Spleen (tissue), 11 donors: ENCODE measurements at regions not wholly inside any gene's neighbourhood (a gene's known extent, or its start where the extent isn't known, plus 50 kb on each side); places are given as distances from the start of the nearest gene placed in this dataset.

ENCODE experiments used
- DNase-seq: peaks from one replicate; pipeline ENCODE4 v3.0.0-alpha.2; 2020
- H3K27ac ChIP-seq, 8 donors: fragments of 200-600 bp; sonication (generic) in 7 of 8; 1 replicate in 4 of 8; 2 replicates in 4 of 8; pipeline versions ENCODE4 v1.5.0 to v1.8.0; 2016 to 2021; ENCODE audit warnings: inconsistent platforms in 4 of 8, mild to moderate bottlenecking in 4 of 8, moderate library complexity in 1 of 8
- H3K27me3 ChIP-seq, 7 donors: fragments of 200-600 bp; sonication (generic) in 6 of 7; replicated peaks in 1 of 7; 1 replicate in 4 of 7; 2 replicates in 3 of 7; pipeline versions ENCODE4 v1.5.0 to v1.8.0; 2016 to 2021; ENCODE audit warnings: inconsistent platforms in 3 of 7, mild to moderate bottlenecking in 1 of 7
- H3K36me3 ChIP-seq, 6 donors: fragments of 200-600 bp; sonication (generic) in 5 of 6; 1 replicate in 4 of 6; 2 replicates in 2 of 6; pipeline versions ENCODE4 v1.5.0 to v1.8.0; 2016 to 2021; ENCODE audit warnings: inconsistent platforms in 2 of 6
- H3K4me1 ChIP-seq, 6 donors: fragments of 200-600 bp; sonication (generic) in 5 of 6; 1 replicate in 3 of 6; 2 replicates in 3 of 6; pipeline versions ENCODE4 v1.5.0 to v1.8.0; 2016 to 2021; ENCODE audit warnings: inconsistent platforms in 3 of 6
- H3K4me3 ChIP-seq, 8 donors: fragments of 200-600 bp; sonication (generic) in 7 of 8; 1 replicate in 4 of 8; 2 replicates in 4 of 8; pipeline versions ENCODE4 v1.5.0 to v1.8.0; 2016 to 2021; ENCODE audit warnings: inconsistent platforms in 4 of 8, mild to moderate bottlenecking in 4 of 8, moderate library complexity in 2 of 8
- H3K9me3 ChIP-seq, 8 donors: fragments of 200-600 bp; sonication (generic) in 7 of 8; 1 replicate in 4 of 8; 2 replicates in 4 of 8; pipeline versions ENCODE4 v1.5.0 to v1.8.0; 2016 to 2021; ENCODE audit warnings: inconsistent platforms in 4 of 8
- CTCF ChIP-seq, 11 experiments: fragments of 200-600 bp in 7 of 11; fragments of 450-650 bp in 4 of 11; sonication (generic) in 4 of 11; IDR thresholded peaks in 8 of 11; conservative IDR thresholded peaks in 3 of 11; 1 replicate in 7 of 11; 2 replicates in 4 of 11; pipeline versions ENCODE4 v1.4.0 to v1.8.0; 2016 to 2021; ENCODE audit warnings: antibody characterized with exemption in 11 of 11, inconsistent platforms in 4 of 11, mild to moderate bottlenecking in 1 of 11
- POLR2A ChIP-seq, 3 donors: fragments of 450-650 bp; IDR thresholded peaks; one replicate each; pipeline ENCODE4 v1.5.1; 2017; ENCODE audit warnings: antibody characterized with exemption in 3 of 3, mild to moderate bottlenecking in 1 of 3
- POLR2AphosphoS5 ChIP-seq, 3 donors: sonication (generic); formaldehyde crosslinking; IDR thresholded peaks; one replicate each; pipeline ENCODE4 v1.5.1; 2017; ENCODE audit warnings: antibody characterized with exemption in 3 of 3
- WGBS, 5 donors: extraction: QIAGEN DNeasy Blood & Tissue Kit in 3 of 5; methylation state at CpG; one replicate each; pipeline versions ENCODE4 v1.1.5 to v1.1.7; 2013 to 2018; 5-methylcytosine and 5-hydroxymethylcytosine counted together
- intact Hi-C: fragments of 100-400 bp; cut with DNase I; formaldehyde crosslinking; loops from one replicate; pipeline ENCODE4 v1.15.0; 2023; ENCODE audit warnings: low total_unique reads
- donor health status: healthy with polysubstance abuse.
- donor health status: DM: no; HTN: no; CAD: no; lungs with moderate emphysema.
- donor health status: DM: no; HTN: no; CAD: no.
- donor health status: Bipolar disorder and iron deficiency.
- donor health status: healthy.
- donor health status: DM: no; HTN: no; CAD: no.
- donor health status: DM: yes; HTN: yes; CAD: no.

- intact Hi-C loops, result no loop called here
These were observed 286.9 kb upstream of the CLINT1 start for GRCh38 chr5:158145827-158146226.

GRCh38 chr5:158143081-158143480 is 284.1 kb upstream of the CLINT1 start:
- no peaks in the 10 kb centered on the region for H3K27me3 ChIP-seq
- H3K36me3 ChIP-seq, result no peaks in the 10 kb centered on the region
- no peak for DNase-seq
- no peak overlapping the region for H3K27ac ChIP-seq
- TF ChIP-seq POLR2AphosphoS5 (IDR thresholded peaks at IDR 0.05) (no peak), CTCF (IDR thresholded peaks at IDR 0.05 in 8 of 11, conservative IDR thresholded peaks at IDR 0.05 in 3 of 11) (no peak), POLR2A (IDR thresholded peaks at IDR 0.05) (no peak)
- no peaks in the 10 kb centered on the region for H3K9me3 ChIP-seq
- WGBS, 5 donors, result 59 to 78% (median 63%) methylated on average over 3 of the region's 3 CpGs
- no peak overlapping the region for H3K4me3 ChIP-seq
- no peaks in the 10 kb centered on the region for H3K4me1 ChIP-seq
- intact Hi-C loops, result no loop called here

More at GRCh38 chr5:158145827-158146226, 286.9 kb upstream of the CLINT1 start:
- no peak for DNase-seq
- H3K36me3 ChIP-seq, result no peaks in the 10 kb centered on the region
- TF ChIP-seq POLR2AphosphoS5 (IDR thresholded peaks at IDR 0.05), result no peak
- no peak for TF ChIP-seq CTCF (IDR thresholded peaks at IDR 0.05 in 8 of 11, conservative IDR thresholded peaks at IDR 0.05 in 3 of 11)
- no peak for TF ChIP-seq POLR2A (IDR thresholded peaks at IDR 0.05)
- 67 to 80% (median 74%) methylated on average over 4 of the region's 4 CpGs for WGBS, 5 donors
- no peak overlapping the region for H3K27ac ChIP-seq
- H3K27me3 ChIP-seq, result no peaks in the 10 kb centered on the region
- no peak overlapping the region for H3K4me3 ChIP-seq
- no peaks in the 10 kb centered on the region for H3K9me3 ChIP-seq
- no peaks in the 10 kb centered on the region for H3K4me1 ChIP-seq

- intact Hi-C loops, result no loop called here
- Histone ChIP-seq H3K4me3 (no peak overlapping the region), H3K4me1 (no peaks in the 10 kb centered on the region), H3K36me3 (no peaks in the 10 kb centered on the region), H3K27ac (no peak overlapping the region), H3K27me3 (no peaks in the 10 kb centered on the region), H3K9me3 (no peaks in the 10 kb centered on the region)
- DNase-seq, result no peak
- 80 to 90% (median 86%) methylated on average over 3 of the region's 3 CpGs for WGBS, 5 donors
- TF ChIP-seq POLR2A (IDR thresholded peaks at IDR 0.05) (no peak), POLR2AphosphoS5 (IDR thresholded peaks at IDR 0.05) (no peak), CTCF (IDR thresholded peaks at IDR 0.05 in 8 of 11, conservative IDR thresholded peaks at IDR 0.05 in 3 of 11) (no peak)
These were observed 283.2 kb upstream of the CLINT1 start for GRCh38 chr5:158142156-158142555.

- H3K4me3 ChIP-seq, result no peak overlapping the region
- no peaks in the 10 kb centered on the region for H3K4me1 ChIP-seq
- WGBS, 5 donors, result 76 to 89% (median 79%) methylated on average over 4 of the region's 4 CpGs
- no peak overlapping the region for H3K27ac ChIP-seq
- no peak for TF ChIP-seq POLR2AphosphoS5 (IDR thresholded peaks at IDR 0.05)
- no peak for TF ChIP-seq POLR2A (IDR thresholded peaks at IDR 0.05)
- TF ChIP-seq CTCF (IDR thresholded peaks at IDR 0.05 in 8 of 11, conservative IDR thresholded peaks at IDR 0.05 in 3 of 11), result no peak
- intact Hi-C loops, result no loop called here
- DNase-seq, result no peak
- H3K36me3 ChIP-seq, result no peaks in the 10 kb centered on the region
- no peaks in the 10 kb centered on the region for H3K27me3 ChIP-seq
- no peaks in the 10 kb centered on the region for H3K9me3 ChIP-seq
These were observed 281.3 kb upstream of the CLINT1 start for GRCh38 chr5:158140120-158140731.
